HG02610 (cell line): ENCODE measurements at regions not wholly inside any gene's neighbourhood (a gene's known extent, or its start where the extent isn't known, plus 50 kb on each side); places are given as distances from the start of the nearest gene placed in this dataset.

Experiments
- ATAC-seq: cut with Tn5 transposase; IDR thresholded peaks from one replicate; pipeline ENCODE4 v1.9.1; 2021; ENCODE audit warnings: mild to moderate bottlenecking, moderate library complexity; ENCODE audit not compliant: unreplicated experiment

GRCh38 chr9:107731115-107731762 is 241.7 kb upstream of the KLF4 start:
- ATAC-seq: no peak

DNA sequence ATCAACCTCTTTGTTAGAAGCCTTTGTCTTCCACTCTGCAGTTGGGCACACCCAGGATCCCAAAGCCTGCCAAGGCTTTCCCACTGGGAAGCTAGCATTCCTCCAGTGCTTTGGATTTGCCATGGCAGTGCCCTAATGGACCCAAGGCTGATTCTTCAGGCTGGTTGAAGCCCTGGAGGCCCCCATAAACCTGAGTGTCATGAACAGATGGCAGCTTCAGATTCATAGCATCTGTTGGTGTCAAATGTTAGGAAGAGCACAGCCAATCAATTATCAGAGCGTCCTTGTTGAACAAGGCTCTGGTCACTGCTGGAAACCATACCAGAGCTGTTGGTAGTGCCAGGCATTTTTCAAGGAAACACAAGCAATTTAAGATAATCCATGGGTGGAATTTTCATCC is 241.1 kb upstream of the KLF4 start:
- no peak for ATAC-seq

DNA sequence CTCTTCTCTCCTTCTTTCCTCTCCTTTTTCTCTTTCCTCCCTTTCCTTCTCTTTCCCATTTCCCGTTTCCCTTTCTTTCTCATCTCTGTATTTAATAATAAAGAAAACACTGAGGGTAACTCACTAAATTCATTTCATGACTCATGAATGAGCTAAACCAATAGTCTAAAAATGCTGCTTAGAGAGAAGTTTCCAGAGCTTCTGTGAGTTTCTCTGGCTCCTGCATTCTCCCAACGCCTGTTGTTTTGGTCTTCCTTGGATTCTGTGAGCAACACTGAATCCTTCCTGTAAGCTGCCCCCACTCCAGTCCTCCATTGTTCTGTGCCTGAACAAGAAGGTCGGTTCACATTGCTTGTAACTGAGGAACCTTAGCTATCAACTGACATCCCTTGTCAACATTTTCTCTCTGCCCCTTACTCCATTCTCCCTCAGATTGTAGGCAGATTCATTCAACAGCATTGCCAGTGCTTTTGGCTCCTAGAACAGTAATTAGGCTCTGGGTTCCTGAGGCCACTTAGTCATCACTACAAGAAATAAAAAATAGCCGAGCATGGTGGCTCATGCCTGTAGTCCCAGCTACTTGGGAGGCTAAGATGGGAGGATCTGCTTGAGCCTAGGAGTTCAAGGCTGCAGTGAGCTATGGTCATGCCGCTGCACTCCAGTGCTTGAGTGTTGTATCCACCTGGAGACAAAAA is 237.7 kb upstream of the KLF4 start:
- no peak for ATAC-seq

DNA sequence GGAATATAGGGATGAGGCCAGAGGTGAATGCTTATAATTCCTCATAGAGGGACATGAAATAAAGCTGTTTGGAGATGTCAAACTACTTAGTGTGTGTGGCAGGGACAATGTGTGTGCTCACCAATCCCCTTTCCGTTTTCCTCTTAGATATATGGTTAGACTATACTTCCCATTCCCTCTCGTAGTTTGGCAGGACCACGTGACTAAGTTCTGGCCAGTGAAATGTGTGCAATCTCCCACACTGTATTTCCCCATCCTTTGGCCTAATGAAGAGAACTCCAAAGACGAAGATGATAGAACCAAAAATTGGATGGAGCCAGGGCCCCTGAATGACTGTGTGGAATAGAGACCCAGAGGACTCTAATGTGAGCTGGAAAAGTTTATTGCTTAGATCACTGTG is 233.4 kb upstream of the KLF4 start:
- ATAC-seq: no peak

DNA sequence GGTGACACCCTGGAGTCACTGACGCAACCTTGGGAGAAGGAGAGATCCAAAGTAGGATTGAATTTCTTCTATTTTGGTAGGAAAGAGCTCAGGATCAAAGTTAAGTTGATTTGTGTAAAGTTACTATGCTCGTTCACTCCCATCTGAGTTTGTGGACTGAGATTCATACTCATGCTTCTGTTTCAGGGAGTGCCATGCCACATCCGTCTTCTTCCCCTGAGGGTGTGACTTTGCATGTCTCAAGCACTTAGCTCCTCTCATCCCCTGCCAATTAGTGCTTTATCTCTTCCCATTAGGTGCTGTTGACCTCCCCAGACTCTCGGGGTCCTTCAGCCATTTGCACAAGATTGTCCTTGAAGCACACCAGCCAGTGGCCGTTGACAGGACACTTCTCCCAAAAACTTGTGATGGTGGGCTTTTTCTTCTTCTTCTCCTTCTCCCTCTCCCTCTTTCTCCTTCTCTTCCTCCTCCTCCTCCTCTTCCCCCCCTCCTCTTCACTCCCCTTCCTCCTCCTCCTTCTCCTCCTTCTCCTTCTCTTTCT is 232.2 kb upstream of the KLF4 start:
- no peak for ATAC-seq

GRCh38 chr9:107720501-107720900 is 230.9 kb upstream of the KLF4 start:
- no peak for ATAC-seq

DNA sequence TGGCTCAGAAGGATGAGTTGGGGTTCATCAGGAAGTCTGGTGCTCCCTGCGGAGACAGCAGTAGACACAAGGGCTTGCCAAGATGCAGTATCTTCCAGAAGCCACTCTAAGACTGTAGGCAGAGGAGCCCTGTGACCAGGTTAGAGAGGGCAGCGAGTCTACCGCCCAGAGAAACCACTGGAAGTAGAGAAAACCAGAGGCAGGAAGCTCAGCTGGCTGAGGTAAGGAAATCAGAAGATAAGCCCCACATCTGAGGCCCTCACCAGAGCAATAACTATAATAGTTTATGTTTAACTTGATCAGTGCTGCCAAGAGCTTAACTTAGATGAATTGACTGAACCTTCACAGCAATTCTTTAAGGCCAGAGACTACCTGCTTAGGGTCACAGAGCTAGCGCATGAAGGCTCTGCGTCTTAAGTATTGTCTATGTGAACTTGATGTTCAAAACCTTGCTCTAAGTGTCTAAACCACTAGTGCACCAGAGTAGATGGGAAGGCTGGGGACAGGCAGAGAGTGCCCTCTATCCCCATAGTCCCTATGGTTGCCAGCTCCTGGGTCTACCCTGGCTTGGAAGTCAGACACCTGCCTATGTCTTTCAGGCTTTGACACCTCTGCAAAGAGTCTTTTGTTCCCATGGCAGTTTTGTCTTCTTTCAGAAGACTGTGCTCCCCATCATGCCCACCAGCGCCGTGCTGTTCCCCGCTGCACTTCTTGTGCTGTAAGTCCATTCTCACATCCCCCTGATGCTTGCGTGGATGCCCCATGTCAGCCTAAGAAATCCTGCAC is 228.2 kb upstream of the KLF4 start:
- no peak for ATAC-seq

DNA sequence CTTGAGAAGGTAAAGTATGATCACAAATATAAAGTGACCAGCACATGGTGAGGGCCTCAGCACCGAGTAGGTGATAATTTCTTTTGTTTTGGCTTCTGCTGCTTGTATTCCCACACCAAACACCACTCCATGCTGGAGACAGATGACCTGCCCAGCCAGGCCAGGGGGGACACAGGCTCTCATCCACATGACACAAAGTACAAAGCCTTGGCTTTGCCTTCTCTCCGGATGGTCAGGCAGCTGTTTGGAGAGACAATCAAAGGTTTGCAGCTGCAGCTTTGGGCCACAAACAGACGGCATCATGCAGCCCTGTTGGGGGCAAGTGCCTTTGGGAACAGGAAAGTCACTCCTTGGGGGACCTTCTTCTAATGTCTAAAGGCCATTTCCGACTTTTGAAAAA is 226.2 kb upstream of the KLF4 start:
- ATAC-seq: no peak

DNA sequence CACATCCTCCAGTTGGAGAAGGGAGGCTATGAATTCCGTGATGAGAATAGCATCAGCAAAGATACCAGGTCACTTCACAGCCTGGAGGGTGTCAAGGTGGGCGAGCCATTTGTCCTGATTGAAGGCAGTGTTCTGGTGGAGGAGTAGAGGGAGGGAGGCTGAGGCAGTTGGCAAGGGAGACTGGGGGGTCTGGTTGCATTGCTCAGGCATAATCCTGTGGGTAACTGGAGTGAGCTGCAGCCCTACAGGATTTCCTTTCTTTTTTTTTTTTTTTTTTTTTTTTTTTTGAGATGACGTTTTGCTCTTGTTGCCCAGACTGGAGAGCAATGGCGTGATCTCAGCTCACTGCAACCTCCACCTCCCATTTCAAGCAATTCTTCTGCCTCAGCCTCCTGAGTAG is 223.9 kb upstream of the KLF4 start:
- ATAC-seq: no peak

DNA sequence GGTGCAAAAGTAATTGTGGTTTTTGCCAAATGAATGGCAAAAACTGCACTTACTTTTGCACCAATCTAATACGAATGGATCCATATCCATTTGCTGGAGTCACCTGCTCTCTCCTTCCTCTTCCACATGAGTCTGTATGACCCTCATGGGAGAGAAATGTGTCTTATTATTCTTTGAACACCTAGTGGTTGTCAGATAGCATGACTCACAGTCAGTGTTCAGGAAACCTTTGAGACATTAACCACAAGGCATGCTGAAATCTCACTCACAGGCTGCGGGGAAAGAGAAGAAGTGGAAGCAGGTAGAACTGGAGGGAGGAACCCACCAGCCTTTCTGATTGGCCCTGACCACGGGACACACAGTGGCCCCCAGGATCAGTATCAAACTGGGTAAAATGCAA is 222.8 kb upstream of the KLF4 start:
- ATAC-seq: no peak

DNA sequence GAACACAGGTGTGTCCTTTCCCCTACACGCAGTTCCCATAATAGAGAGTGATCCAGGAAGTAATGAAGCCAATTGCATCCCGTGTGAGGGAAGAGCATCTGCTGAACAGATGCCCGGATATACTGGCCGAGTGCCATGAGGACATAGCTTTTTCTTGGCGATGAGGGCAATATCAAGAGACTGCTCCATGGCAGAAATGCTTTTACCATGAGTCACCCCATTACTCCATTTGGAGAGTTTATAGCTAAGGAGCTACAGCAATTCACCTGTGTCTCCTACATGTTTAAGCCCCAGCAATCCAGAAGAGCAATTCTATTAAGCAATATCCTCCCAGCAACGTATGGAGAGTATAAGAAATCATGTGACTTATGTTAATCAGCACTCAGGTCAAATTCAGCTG is 222.0 kb upstream of the KLF4 start:
- no peak for ATAC-seq

DNA sequence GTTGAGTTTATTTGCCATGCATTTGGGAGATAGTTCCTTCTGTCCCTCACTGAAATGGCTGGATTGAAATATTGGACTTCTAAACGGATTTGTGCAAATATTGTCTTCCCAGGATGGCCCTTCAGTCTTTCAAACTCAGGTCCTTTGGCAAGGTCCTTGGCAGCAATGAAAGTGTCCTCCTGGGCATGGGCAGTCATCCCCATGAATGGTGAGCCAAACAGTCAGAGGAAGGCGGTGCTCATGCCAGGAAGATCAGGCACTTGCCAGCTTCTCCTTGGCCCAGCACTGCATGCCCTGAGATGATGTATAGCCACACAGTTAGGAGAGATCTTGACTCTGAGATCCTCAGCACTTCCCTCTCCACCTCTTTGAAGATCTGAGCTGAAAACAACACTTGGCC is 221.4 kb upstream of the KLF4 start:
- no peak for ATAC-seq

DNA sequence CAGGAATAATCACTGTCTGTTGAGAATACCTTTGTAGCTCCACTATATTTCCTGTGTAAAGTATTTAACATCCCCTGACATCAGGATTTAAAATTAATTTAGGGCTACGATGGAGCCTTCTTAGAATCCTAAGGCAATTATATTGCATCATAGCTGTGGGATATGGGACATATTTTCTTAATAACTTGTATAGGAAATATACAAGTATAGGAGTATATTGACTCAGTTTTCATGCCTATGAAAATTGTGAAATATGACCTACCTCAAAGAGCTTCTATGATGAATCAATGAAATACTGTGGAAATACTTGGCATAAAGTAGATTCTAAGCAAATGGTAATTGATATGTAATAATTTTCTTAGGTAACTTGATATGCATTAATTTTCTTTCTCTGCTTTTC is 221.0 kb upstream of the KLF4 start:
- no peak for ATAC-seq

- ATAC-seq: no peak
Measured at GRCh38 chr9:107708791-107709190, 219.2 kb upstream of the KLF4 start.

DNA sequence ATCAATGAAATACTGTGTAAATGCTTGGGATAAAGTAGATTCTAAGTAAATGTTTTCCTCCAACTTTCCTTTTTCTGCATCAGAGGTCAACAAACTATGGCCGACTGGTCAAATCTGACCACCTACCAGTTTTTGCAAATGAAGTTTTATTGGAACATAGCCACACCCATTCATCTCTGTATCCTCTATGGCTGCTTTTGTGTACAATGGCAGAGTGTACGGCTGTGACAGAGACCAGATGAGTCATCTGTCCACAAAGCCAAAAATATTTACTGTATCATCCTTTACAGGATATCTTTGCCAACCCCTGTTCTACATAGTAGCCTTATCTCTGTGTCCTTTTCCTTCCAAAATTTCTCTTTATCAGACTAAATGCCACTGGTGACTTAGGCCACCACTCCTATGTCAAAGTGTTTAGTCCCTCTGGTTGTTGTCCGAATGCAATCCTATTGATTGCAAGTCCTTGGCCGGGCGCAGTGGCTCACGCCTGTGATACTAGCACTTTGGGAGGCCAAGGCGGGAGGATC is 218.4 kb upstream of the KLF4 start:
- no peak for ATAC-seq

DNA sequence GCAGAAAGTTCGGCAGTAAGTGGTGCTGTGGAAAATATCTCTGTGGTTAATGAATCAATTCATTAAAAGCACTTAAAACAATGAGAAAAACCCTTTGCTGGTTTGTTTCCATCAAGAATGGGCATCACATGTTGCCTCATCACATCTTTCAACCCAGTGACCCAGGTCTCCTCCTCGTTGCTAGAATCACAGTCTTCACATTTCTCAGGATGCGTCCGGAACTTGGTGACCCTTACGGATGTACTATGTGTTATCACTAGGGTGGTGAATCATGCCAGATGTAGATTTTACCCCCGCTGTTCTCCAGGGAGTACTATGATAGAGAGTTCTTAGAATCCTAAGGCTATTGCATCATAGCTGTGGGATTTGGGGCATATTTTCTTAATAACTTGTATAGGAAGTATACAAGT is 217.9 kb upstream of the KLF4 start:
- no peak for ATAC-seq

DNA sequence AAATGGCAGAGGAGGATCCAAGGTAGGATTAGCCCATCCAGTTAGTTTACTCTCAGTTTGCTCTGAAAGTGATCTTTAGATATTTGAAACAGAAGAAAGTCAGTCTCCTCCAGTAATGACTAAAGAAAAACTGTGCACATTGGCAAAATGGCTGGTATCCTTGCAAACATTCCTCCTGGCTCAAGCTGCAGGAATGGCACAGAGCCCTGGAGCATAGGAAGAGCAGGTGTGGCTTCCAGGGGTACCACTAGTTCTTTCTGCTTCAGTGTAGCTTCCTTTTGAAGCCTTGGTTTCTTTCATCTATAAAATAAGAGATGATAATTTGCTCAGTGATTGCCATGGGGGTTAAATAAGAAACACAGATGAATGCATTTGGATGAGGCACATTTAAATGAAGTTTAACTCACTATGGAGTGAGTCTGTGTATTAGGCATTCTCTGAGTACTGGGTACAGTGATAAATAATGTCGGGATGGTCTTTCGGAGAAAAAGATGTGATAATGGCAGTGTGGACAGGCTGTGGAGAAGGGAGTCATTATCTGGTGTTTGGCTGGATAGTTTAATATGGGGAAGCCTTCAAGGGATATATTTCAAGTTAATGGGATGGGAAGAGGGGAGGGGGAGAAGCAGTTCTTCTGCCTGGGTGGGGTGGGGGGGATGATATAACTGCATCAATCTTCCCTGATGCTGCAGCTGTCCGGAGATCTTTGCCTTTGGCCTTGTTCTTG is 217.3 kb upstream of the KLF4 start:
- no peak for ATAC-seq

DNA sequence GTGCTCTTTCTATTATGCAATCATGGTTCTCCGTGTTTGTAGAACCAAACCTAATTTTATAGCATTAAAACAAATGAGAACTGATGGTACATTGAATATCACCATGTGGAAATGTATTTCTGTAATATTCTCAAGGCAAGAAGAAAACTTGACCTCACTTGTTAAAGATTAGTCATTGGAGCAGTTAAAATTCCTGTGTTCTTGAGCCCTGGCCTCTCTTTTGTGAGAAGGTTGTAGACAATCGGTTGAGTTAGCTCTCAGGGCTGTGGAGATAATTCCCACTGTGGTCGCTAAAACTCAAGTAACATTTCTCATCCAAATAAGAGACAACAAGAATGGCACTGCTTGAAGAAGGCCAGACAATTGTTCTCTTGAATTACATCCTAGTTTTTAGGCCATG is 216.0 kb upstream of the KLF4 start:
- ATAC-seq: no peak

GRCh38 chr9:107704774-107705173 is 215.2 kb upstream of the KLF4 start:
- no peak for ATAC-seq

DNA sequence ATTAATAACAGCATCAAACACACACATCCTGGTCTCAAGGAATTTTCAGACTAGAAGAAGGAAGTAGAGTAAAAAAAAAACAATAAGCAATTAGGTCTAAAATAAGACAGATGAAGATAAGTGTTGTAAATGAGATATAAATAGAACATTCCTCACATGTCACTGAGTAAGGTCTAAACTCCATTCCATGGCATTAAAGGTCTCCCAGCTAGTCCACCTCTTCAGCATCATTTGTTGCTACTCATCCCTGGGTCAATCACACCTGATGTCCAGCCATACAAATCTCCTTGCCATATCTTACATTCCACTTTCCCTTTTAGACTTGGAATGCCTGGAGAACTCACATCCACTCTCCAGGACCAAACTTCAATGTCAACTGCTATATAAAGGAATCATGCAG is 214.1 kb upstream of the KLF4 start:
- no peak for ATAC-seq

DNA sequence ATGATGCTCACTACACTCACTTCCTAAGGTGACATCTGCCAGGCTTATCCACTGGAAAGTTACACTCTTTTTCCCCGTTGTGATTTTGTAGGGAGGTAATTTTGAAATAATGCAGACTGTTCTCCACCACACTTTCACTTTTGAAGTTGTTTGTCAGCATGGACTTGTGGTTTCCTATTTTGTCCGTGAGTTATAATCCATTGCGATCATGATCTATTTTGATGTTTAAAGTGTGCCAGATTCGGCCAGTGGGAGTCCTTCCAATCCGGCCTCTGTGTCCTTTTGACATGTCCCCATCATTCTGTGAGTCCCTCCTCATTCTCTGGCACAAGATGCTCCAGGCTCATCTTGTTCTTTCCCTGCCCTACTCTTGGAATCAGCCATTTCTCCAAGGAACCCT is 211.3 kb upstream of the KLF4 start:
- no peak for ATAC-seq
